Right lung (tissue), 2 donors: ENCODE measurements at regions not wholly inside any gene's neighbourhood (a gene's known extent, or its start where the extent isn't known, plus 50 kb on each side); places are given as distances from the start of the nearest gene placed in this dataset.

Experiments used
- DNase-seq, 2 donors: peaks; one replicate each; pipeline ENCODE4 v3.0.0-alpha.2; 2013

GRCh38 chr6:95780037-95780436 lies 202.7 kb downstream of the MANEA start:
- no peak for DNase-seq

GRCh38 chr6:95784019-95784418 lies 206.7 kb downstream of the MANEA start:
- no peak for DNase-seq

DNA sequence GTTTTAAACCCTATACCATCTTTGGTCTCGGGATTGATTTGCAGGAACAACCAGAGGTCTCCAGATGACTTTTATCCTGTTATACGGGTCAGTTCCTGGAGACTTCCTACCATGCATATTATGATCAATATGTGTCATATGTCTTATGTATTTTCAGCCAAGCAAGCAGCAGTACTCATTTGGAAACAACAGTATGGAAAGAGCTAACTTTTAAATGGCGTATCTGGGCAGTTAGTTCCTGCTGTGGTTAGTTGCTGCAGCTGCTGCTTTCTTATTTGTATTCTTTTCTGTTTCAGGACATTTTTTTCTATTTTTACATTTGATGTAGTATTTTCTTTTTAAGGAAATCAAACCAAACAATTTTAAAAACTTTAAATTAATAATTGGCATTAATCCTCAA lies 207.5 kb downstream of the MANEA start:
- DNase-seq, result no peak

GRCh38 chr6:95785785-95786184 lies 208.4 kb downstream of the MANEA start:
- DNase-seq, result no peak

GRCh38 chr6:95786802-95787201 lies 209.5 kb downstream of the MANEA start:
- DNase-seq, result no peak

- no peak for DNase-seq
Observed at GRCh38 chr6:95790787-95791186, 213.5 kb downstream of the MANEA start.

- DNase-seq, result no peak
Observed at GRCh38 chr6:95794749-95795148, 217.4 kb downstream of the MANEA start.

- DNase-seq, result no peak
Observed at GRCh38 chr6:95795927-95796326, 218.6 kb downstream of the MANEA start.

DNA sequence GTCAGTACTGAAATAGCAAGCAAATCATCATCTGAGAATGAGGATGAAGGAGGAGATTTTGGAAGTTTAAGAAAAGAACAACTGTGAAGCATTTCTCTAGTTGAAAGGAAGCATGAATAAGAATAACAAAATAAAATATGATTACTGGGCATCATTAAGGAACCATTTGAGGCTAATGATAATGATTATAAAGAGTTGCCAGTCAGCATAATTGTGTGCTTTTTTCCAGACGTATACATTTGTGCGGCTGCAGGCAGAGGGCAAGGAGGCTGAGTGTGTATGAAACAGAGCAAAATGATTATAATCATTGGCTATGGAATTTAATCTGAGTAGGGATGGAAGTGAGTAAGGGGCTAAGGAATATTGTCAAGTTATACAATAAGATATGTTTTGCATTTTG lies 218.7 kb upstream of the FUT9 start:
- DNase-seq, result no peak

DNA sequence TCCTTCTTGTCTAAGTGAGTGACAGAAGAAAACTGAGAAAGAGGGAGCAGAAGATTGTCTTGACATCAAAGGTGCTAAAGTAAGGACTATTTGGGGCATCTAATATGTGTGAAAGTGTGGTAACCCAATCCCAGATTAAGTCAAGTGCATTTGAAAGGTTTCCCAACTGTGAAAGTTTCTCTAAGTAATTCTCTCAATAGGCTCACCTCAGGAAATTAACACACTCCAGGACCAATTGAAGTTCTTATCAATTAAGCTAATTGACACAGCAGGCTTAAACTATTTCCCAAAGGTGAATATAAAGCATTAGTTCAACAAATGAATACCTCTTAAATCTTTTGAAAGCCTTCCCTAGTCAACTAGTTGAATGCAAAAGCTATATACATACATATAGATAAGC lies 212.8 kb upstream of the FUT9 start:
- DNase-seq, result no peak

- DNase-seq, result no peak
Observed at GRCh38 chr6:95803889-95804288, 211.9 kb upstream of the FUT9 start.

GRCh38 chr6:95804847-95805541 lies 210.8 kb upstream of the FUT9 start:
- no peak for DNase-seq

GRCh38 chr6:95805699-95806098 lies 210.1 kb upstream of the FUT9 start:
- no peak for DNase-seq

DNA sequence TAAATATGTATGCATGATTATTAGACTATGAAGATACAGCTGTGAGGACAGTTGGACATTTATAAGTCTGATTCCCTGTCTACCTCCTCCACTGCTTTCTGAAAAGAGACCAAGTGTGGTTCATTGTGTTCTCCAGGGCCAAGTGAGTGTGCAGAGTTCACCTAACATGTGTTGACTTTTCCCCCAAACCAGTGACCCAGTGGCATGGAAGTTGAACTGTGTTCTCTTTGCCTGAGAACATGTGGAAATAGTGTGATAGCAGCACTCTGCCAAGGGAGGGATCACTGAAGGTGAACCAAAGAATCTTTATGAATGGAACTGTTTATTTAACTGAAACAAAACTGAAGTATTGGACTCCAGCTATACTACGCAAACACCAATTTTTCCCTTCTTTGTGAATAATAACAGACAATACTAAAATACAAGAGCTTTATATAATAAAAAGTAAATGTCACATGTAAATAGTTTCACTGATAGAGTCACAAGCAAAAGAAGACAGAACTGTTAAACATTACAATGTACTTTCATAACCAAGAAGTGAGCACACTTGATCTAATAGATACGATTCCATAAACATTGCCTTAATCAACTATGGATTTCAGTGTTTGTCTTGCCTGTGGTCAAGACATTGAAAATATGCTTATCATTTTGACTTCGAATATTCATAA lies 200.3 kb upstream of the FUT9 start:
- DNase-seq, result no peak

GRCh38 chr6:95819461-95819860 lies 196.3 kb upstream of the FUT9 start:
- DNase-seq, result no peak

DNA sequence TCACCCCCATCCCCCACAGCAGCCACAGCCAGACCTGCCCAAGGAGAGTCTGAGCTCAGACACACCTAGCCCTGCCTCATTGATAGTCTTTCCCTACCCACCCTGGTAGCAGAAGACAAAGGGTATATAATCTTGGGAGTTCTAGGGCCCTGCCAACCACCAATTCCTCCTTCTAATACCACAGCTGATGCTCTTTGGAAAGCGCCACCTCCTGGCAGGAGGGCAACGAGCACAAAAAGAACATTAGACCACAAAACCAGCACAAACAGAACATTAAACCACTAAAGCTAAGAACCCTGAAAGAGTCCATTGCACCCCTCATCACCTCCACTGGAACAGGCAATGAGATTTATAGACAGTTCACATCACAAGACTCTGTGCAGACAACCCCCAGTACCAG lies 195.8 kb upstream of the FUT9 start:
- DNase-seq, result no peak

GRCh38 chr6:95830859-95831557 lies 184.8 kb upstream of the FUT9 start:
- no peak for DNase-seq

- no peak for DNase-seq
Observed at GRCh38 chr6:95837890-95838289, 177.9 kb upstream of the FUT9 start.

DNA sequence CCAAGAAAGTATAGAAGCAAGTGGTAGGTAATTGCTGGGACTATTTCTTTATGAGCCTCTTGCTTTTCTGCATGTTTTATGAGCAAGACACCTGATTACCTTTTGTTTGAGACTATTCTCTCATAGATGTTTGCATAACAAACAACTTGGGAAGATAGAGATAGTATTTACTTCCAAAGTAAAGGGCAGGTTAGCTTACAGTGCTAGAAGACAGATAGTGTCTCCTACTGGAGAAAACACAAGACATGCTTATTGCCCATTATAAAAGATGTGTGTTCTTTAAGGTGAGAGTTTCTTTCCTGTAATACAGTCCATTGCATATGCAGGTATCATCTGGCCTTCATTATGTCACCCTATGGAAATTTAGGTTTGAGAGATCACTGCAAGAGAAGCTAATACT lies 174.2 kb upstream of the FUT9 start:
- no peak for DNase-seq

GRCh38 chr6:95846652-95847051 lies 169.1 kb upstream of the FUT9 start:
- DNase-seq, result no peak

DNA sequence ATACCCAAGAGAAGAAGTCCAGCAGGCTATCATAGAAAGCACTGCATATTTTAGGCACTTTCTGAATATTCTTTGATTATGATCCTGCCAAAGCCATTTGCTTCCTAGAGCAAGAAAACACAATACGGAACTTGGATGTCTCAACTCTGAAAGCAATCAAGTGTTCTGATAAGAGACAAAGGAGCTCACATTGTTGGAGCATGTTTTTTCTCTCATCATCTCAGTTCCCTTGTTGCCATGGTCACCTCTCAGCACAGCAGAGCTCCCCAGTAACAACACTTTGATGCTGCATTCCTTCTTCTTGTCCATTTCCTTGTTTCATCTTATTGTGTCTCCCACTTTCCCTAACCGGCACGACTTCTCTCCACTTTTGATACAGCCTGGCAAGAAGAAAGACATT lies 168.7 kb upstream of the FUT9 start:
- DNase-seq, result no peak

- DNase-seq, result no peak
Observed at GRCh38 chr6:95848717-95849116, 167.1 kb upstream of the FUT9 start.

DNA sequence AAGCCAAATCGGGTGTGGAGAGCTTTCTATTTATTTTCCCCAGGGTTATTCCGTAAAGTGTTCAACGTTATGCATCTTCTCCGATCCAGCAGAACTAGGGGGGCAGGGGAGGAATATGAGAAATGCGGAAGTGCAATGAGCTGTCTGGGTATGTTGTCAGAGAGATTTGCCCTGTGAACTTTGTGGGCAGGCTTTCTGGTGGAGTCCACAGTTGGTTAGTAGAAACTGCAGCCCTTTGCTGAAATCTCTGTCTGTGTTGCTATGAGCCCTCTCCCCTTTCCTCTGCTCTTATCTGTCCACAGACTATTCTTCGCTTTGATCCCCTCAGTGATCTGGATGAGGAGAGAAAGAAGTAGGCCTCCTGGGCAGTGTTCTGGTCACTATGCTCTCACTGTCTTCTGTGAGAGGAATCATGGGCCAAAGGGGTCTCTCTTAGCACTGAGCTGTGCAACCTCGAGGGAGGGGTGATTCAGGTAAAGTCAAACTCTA lies 158.9 kb upstream of the FUT9 start:
- DNase-seq, result no peak
